HG02970 (cell line): ENCODE measurements at regions not wholly inside any gene's neighbourhood (a gene's known extent, or its start where the extent isn't known, plus 50 kb on each side); places are given as distances from the start of the nearest gene placed in this dataset.
A peak's percentile ranks its signal among the peaks of the same experiment; 100 is the strongest.
"Not testable (repeated sequence)": the region's sequence is repeated elsewhere in the genome, so short reads cannot be mapped to it uniquely, and the experiment has no call there.

ENCODE experiments used
- ATAC-seq: cut with Tn5 transposase; IDR thresholded peaks from one replicate; pipeline ENCODE4 v1.9.1; 2021; ENCODE audit warnings: mild to moderate bottlenecking, moderate library complexity, moderate number of reproducible peaks; ENCODE audit not compliant: unreplicated experiment, low FRiP score

GRCh38 chr2:142586693-142587580 lies 290.5 kb upstream of the KYNU start:
- ATAC-seq = no peak

GRCh38 chr2:142585785-142586184 lies 291.7 kb upstream of the KYNU start:
- peak; percentile 82 for ATAC-seq

GRCh38 chr2:142582317-142582716 lies 295.1 kb upstream of the KYNU start:
- no peak for ATAC-seq

- ATAC-seq = no peak
Observed at GRCh38 chr2:142581491-142581890, 296.0 kb upstream of the KYNU start.

- no peak for ATAC-seq
Observed at GRCh38 chr2:142580691-142581090, 296.8 kb upstream of the KYNU start.

- ATAC-seq = no peak
Observed at GRCh38 chr2:142575561-142575960, 301.9 kb upstream of the KYNU start.

GRCh38 chr2:142574388-142574787 lies 303.1 kb upstream of the KYNU start:
- no peak for ATAC-seq

GRCh38 chr2:142572346-142573132 lies 304.9 kb upstream of the KYNU start:
- ATAC-seq = no peak

GRCh38 chr2:142571934-142572333 lies 305.5 kb upstream of the KYNU start:
- no peak for ATAC-seq

- no peak for ATAC-seq
Observed at GRCh38 chr2:142562900-142563299, 314.6 kb upstream of the KYNU start.

GRCh38 chr2:142561656-142562055 lies 315.8 kb upstream of the KYNU start:
- ATAC-seq = no peak

GRCh38 chr2:142557391-142557790 lies 320.1 kb upstream of the KYNU start:
- ATAC-seq = no peak

GRCh38 chr2:142545999-142546398 lies 331.5 kb upstream of the KYNU start:
- ATAC-seq = not testable (repeated sequence)

GRCh38 chr2:142545036-142545435 lies 332.4 kb upstream of the KYNU start:
- no peak for ATAC-seq

- no peak for ATAC-seq
Observed at GRCh38 chr2:142544173-142544572, 333.3 kb upstream of the KYNU start.

- ATAC-seq = no peak
Observed at GRCh38 chr2:142542431-142542910, 335.0 kb upstream of the KYNU start.

- ATAC-seq = no peak
Observed at GRCh38 chr2:142536966-142537365, 340.5 kb upstream of the KYNU start.

- no peak for ATAC-seq
Observed at GRCh38 chr2:142536492-142536891, 341.0 kb upstream of the KYNU start.

- no peak for ATAC-seq
Observed at GRCh38 chr2:142535311-142535710, 342.2 kb upstream of the KYNU start.

GRCh38 chr2:142533177-142533576 lies 344.3 kb upstream of the KYNU start:
- no peak for ATAC-seq

- no peak for ATAC-seq
Observed at GRCh38 chr2:142531377-142531776, 346.1 kb upstream of the KYNU start.
